NCI-H446 (cell line): ENCODE measurements at regions not wholly inside any gene's neighbourhood (a gene's known extent, or its start where the extent isn't known, plus 50 kb on each side); places are given as distances from the start of the nearest gene placed in this dataset.
A peak's percentile ranks its signal among the peaks of the same experiment; 100 is the strongest.

Experiments used
- DNase-seq, 2 experiments: peaks; one replicate each; lab custom pipeline; 2025; lab: John Stamatoyannopoulos, UW

DNA sequence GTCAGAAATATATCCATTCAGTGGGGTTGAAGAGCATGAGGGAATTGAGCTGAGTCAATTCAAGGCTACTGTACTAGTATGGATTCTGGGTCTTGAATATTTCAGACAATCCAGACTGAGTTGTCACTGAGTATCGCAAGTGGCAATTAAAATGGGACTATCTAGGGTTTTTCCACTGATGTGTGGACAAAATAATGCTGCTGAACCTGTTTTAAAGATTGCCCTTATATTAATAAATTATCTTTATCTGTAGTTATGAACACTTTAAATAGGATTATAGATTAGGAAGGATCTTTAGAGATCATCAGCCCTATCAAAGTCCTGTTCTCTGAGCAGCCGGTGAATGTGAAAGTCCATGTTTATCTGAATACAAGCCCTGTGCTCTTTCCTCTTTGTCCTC lies 478.3 kb upstream of the KIRREL3 start:
- DNase-seq: no peak

- no peak for DNase-seq
Observed at GRCh38 chr11:127474766-127475165, 474.2 kb upstream of the KIRREL3 start.

DNA sequence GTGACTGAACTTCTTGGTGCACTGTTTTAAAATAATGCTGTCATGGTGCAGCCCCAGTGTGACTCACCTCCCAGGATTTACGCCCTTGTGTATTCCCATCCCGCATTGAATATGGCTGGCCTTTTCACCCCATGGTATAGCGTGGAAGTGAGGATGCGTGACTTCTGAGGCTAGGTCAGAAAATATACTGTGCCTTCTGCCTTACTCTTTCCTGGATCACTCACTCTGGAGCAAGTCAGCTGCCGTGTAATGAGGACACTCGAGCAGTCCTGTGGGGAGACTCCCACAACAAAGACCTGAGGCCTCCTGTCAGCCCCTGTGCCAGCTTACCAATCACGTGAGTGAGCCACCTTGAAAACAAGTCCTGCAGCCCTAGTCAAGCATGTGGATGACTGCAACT lies 471.9 kb upstream of the KIRREL3 start:
- no peak for DNase-seq

DNA sequence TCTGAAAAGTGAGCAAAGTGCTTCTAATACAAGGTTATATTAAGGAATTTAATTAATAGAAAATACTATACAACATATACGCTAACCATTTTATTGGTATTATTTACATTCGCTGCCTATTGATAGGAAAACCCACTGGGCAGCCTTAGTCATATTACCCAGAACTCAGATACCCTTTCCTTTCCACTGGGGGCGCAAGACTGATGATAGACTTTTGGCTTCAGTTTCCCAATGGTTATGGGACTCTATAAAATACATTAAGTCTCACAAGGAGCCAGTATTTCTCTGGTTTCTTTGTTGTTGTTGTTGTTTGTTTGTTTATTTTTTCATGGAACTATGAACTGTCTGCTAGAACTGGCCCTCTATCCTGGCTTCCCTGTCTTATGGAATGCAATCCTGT lies 471.1 kb upstream of the KIRREL3 start:
- DNase-seq: no peak

DNA sequence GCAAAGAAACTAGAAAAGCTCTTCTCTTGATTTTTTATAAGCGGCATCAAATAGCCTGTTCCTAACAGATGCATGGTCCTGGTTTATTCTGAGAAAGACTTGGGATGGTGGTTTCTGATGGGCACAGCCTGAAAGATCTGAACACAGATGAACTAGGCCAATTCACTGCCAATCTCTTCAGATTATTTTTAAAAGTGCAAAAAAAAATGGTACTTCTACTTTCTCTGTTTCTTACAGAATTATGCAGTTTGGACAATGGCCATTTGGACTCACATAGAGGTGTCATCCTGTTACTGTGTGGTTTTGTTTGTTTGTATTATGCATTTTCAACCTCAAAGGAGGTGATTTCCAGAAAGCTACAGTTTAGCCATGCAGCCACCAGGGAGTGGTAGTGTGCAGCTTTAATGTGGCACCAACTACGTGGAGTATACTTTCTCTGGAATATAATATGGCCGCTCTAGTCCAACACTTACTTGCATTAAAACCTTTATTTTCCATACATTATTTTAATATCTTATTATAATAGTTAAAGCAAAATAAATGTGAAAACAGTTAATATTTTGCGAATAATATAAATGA lies 469.8 kb upstream of the KIRREL3 start:
- no peak for DNase-seq

- no peak for DNase-seq
Observed at GRCh38 chr11:127464325-127464724, 463.8 kb upstream of the KIRREL3 start.

DNA sequence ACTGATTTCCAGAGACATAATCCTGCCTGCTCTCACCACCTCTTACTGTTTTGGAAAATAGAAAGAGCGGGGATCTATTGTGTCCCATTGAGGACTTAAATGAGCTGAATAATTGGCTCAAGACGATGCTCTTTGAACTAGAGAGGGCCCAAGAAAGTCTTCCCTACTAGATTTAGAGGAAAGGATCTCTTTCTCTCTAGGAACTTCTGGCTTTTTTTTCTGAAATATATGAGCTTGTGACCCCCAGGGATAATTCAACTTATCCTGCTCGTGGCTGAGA lies 461.4 kb upstream of the KIRREL3 start:
- DNase-seq: no peak

DNA sequence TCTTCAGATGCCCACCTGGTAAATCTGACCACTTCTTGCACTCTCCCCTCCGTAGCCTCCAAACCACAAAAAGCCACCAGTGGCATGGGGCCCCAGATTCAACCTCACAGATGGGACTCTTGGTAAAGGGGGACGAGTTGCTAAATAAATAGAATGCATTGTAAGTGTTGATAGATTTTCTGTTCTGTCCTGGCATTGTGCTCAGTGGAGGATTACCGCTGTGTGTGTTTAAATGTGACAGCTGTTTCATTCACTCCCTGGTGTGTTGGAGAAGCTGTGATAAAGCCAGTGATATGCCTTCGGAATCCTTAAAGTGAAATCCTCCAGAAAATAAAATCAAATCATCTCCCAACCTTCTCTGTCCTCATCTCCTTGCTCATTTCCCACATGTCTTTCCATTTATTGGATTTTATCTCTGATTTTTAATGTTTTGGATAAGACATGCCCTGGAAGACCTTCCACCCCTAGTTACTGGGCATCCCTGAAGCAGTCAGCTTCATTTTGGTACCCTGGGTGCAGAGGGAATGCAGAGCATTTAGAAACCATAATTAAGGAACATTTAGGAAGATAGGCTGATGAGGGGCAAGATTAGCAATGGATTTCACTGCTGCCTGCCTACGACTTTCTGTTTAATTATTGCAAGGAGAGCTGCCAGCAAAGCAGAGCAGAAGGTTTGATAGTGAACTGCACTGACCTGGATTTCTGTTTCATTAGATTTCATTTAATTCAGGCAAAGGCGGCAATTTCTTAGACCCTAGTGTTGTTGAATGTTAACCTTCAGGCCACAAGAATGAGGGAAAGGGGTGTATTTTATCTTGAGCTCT lies 460.9 kb upstream of the KIRREL3 start:
- peak in 1 of 2 experiments; percentile 47 for DNase-seq

DNA sequence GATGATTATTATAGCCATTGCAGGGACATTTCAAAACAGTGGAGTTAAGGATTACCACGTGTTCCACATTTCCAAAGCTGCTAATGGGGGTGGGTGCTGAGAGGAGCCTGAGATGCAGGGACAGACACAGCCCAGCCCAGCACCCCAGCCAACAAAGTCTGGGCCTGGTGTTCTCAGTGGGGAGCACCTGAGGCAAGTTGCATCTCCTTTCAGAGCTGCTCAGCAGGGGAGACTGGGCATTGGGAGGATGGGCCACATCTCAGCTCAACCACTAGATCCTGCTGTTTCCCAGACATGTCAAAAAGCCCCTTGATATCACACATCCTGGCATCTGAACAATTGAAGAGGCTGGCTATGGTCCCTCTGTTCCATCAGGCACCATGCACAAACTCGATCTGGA lies 458.0 kb upstream of the KIRREL3 start:
- no peak for DNase-seq

DNA sequence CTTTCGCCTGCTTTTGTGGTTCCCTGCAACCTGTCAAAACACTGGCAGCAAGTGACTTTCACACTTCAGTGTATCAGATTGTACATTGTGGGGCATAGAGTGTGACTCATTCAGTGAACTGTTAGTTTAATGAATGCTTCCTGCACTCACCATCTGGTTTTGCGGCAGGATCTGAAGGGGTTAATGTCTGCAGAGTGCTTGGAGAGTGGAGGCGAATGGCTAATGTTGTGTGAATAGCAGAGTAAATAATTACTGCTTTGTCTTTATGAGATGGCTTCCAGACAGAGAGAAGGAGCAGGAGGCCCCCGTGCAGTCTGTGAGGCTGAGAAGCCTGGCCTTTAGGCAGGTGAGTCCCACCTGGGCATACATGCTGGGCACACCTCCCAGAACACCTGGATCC lies 454.3 kb upstream of the KIRREL3 start:
- DNase-seq: peak in 1 of 2 experiments; percentile 68

GRCh38 chr11:127452533-127452932 lies 452.0 kb upstream of the KIRREL3 start:
- no peak for DNase-seq

DNA sequence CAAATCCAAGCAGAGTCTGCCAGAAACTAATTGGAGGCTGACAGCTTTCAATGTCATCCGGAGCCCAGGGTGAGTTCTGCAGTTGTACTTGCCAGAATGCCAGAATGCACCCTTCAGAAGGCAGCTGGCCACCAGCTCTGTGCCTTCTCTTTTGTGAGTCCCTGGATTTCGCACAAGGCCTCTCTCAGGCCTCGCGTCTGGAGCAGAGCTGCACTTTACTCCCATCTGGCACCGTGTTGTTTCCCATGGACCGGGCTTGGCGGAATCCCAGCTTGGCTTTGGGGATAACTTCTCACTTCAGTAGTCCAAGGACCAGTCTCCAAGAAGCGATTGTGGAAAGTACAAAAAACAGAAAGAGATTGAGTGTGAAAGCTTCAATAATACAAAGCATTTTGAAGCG lies 451.3 kb upstream of the KIRREL3 start:
- peak; percentile 45 to 85 for DNase-seq

DNA sequence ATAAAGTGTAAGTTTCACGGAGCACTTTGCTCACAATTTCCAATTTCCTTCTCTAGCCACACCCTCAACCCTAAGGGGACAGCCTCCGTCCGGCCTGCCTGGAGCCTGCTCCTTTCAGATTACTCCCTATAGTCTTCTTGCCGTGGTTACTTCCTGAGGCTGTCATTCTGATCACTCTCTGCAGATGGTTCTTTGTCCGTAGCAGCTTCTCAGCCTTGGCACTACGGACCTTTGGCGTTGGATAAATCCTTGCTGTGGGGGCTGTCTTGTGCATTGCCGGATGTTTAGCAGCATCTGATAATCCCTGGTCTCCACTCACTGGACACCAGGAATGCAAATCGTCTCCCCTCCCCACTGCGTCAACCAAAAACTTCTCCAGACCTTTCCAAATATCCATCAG lies 447.5 kb upstream of the KIRREL3 start:
- DNase-seq: no peak

DNA sequence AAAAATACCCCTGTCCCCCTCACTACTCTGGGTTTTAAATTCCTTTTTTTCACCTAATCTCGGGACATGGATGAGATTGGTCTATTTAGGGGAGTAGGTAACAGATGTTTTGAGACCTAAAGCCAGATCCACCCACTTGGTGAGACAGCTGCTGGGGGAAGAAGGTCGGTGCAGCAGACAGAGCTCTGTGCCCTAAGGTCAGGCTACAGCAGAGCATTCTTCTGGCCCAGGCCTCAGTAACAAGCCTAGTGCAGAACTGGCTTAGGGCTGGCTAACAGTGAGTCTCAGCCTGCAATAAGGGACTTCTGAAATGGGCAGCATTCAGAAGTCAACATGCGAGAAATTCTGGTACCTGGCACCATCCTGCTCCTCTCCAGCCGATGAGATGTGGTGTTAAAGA lies 444.9 kb upstream of the KIRREL3 start:
- no peak for DNase-seq

- DNase-seq: peak in 1 of 2 experiments; percentile 11
Observed at GRCh38 chr11:127443297-127443696, 442.7 kb upstream of the KIRREL3 start.

DNA sequence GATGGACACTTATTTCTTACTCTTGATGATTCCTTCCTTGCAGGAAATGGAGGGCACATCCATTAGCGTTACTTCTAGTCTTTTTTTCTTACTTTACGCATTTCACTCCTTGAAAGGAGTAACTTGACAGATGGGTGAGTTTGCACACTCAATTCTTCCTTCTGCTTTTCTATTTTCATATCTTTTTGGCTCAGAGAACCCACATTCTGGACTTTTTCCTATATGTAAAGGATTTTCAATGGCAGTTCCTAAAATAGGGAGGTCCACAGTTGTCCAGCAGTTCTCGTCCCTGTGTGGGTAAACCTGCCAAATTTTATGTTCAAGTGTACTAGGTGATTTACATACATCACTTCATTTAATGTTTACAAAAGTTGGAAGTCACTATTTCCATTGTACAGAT lies 440.0 kb upstream of the KIRREL3 start:
- DNase-seq: no peak

- no peak for DNase-seq
Observed at GRCh38 chr11:127425281-127425680, 424.7 kb upstream of the KIRREL3 start.

GRCh38 chr11:127424661-127425060 lies 424.1 kb upstream of the KIRREL3 start:
- no peak for DNase-seq

GRCh38 chr11:127420139-127420538 lies 419.6 kb upstream of the KIRREL3 start:
- DNase-seq: no peak

GRCh38 chr11:127412722-127413380 lies 412.3 kb upstream of the KIRREL3 start:
- DNase-seq: no peak

- no peak for DNase-seq
Observed at GRCh38 chr11:127412234-127412633, 411.7 kb upstream of the KIRREL3 start.

- DNase-seq: no peak
Observed at GRCh38 chr11:127411283-127411682, 410.7 kb upstream of the KIRREL3 start.

DNA sequence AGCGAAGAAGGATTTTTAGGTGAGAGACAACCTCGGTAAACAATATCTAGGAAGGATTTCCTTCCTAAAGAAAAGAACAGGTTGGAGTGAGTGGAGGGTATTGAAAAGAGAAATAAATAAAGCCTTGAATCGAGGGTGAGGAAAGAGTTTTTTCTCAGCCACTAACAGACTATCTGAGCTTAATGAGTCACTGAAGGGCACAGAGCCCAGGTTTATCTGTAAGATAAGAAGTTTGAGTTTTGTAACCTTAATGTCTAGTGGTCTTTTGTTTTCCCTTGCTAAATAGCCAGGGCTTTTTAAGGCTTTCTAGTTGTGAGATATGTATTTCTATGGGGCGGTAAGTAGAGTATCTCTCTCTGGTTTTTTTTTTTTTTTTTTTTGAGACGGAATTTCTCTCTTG lies 394.5 kb upstream of the KIRREL3 start:
- no peak for DNase-seq
